PC-9 (cell line): ENCODE measurements at regions not wholly inside any gene's neighbourhood (a gene's known extent, or its start where the extent isn't known, plus 50 kb on each side); places are given as distances from the start of the nearest gene placed in this dataset.

Source experiments
- BruUV-seq: library from RNA; stranded (reverse); fragments of 400-500 nt; replicated peaks from 2 replicates; lab custom pipeline; 2021; lab: Mats Ljungman, UMichigan
- CTCF ChIA-PET: fragments of 300-600 bp; sonication (Branson Sonifier 250); formaldehyde crosslinking; loops from one replicate; lab custom pipeline; 2022; ENCODE audit warnings: antibody characterized with exemption; lab: Charles Lee
- POLR2A ChIA-PET: fragments of 300-600 bp; sonication (Branson Sonifier 250); formaldehyde crosslinking; loops from one replicate; lab custom pipeline; 2022; ENCODE audit warnings: antibody characterized with exemption; ENCODE audit not compliant: unreplicated experiment; lab: Charles Lee
- DNase-seq, 2 experiments: peaks; one replicate each; pipeline versions ENCODE4 v3.0.0 to v3.0.0-alpha.2; 2015 to 2022; ENCODE audit warnings: mixed read lengths in 1 of 2
- H2AFZ ChIP-seq: fragments of 200-600 bp; sonication (generic); 2 replicates; pipeline ENCODE4 v1.8.1; 2017; ENCODE audit warnings: antibody characterized with exemption
- H3F3A ChIP-seq: fragments of 200-600 bp; sonication (generic); 2 replicates; pipeline ENCODE4 v1.8.1; 2017; ENCODE audit warnings: antibody characterized with exemption, mild to moderate bottlenecking, low read depth; ENCODE audit not compliant: insufficient read depth
- H3K27ac ChIP-seq: fragments of 200-600 bp; sonication (generic); 2 replicates; pipeline ENCODE4 v1.6.1; 2016; ENCODE audit warnings: mixed run types
- H3K27me3 ChIP-seq: fragments of 200-600 bp; sonication (generic); 2 replicates; pipeline ENCODE4 v1.6.1; 2016; ENCODE audit warnings: low read depth, mixed run types; ENCODE audit not compliant: insufficient read depth
- H3K36me3 ChIP-seq: fragments of 200-600 bp; sonication (generic); 2 replicates; pipeline ENCODE4 v1.6.1; 2016; ENCODE audit warnings: low read depth, mixed run types
- H3K4me1 ChIP-seq: fragments of 200-600 bp; sonication (generic); replicated peaks from 2 replicates; pipeline ENCODE4 v1.6.1; 2016; ENCODE audit warnings: mixed run types; ENCODE audit not compliant: insufficient read depth
- H3K4me2 ChIP-seq: fragments of 200-600 bp; sonication (generic); 2 replicates; pipeline ENCODE4 v1.6.1; 2017; ENCODE audit warnings: mixed run types
- H3K4me3 ChIP-seq: fragments of 200-600 bp; sonication (generic); 2 replicates; pipeline ENCODE4 v1.6.1; 2016; ENCODE audit warnings: mixed run types
- H3K79me2 ChIP-seq: fragments of 200-600 bp; sonication (generic); 2 replicates; pipeline ENCODE4 v1.6.1; 2017; ENCODE audit warnings: low read depth, mixed run types
- H3K9me2 ChIP-seq: fragments of 200-600 bp; sonication (generic); 2 replicates; pipeline ENCODE4 v1.8.1; 2017; ENCODE audit warnings: mild to moderate bottlenecking; ENCODE audit not compliant: insufficient read depth
- H3K9me3 ChIP-seq: fragments of 200-600 bp; sonication (generic); 2 replicates; pipeline ENCODE4 v1.8.1; 2016; ENCODE audit warnings: low read depth; ENCODE audit not compliant: insufficient read depth
- H4K20me1 ChIP-seq: fragments of 200-600 bp; sonication (generic); 2 replicates; pipeline ENCODE4 v1.8.1; 2017; ENCODE audit not compliant: insufficient read depth
- CTCF ChIP-seq: fragments of 200-600 bp; sonication (generic); conservative IDR thresholded peaks from 2 replicates; pipeline ENCODE4 v1.6.1; 2017; ENCODE audit warnings: mixed run types, antibody characterized with exemption, mild to moderate bottlenecking, moderate library complexity
- EZH2 ChIP-seq: fragments of 200-600 bp; sonication (generic); IDR thresholded peaks from 2 replicates; pipeline ENCODE4 v1.8.0; 2017; ENCODE audit warnings: antibody characterized with exemption, low read depth
- intact Hi-C: fragments of 100-400 bp; cut with micrococcal nuclease; formaldehyde crosslinking; loops from one replicate; pipeline ENCODE4 v1.10.0; 2022; ENCODE audit not compliant: unreplicated experiment

- CTCF ChIA-PET: no interaction called here
Observed at GRCh38 chr18:39346916-39347315, 1781.3 kb upstream of the CELF4 start.

GRCh38 chr18:39345321-39345720 lies 1779.7 kb upstream of the CELF4 start:
- Histone ChIP-seq H3K4me3 (no peak overlapping the region), H2AFZ (no peak overlapping the region), H3K9me2 (no peaks in the 10 kb centered on the region), H3K9me3 (no peaks in the 10 kb centered on the region), H3K4me1 (no peaks in the 10 kb centered on the region), H3K27ac (no peak overlapping the region), H3F3A (no peaks in the 10 kb centered on the region), H3K36me3 (no peaks in the 10 kb centered on the region), H3K4me2 (no peak overlapping the region), H3K79me2 (no peaks in the 10 kb centered on the region), H4K20me1 (no peaks in the 10 kb centered on the region), H3K27me3 (no peaks in the 10 kb centered on the region)
- ChIA-PET CTCF (no interaction called here), POLR2A (no interaction called here)
- BruUV-seq: no TSS peak
- intact Hi-C loops: no loop called here
- TF ChIP-seq CTCF: no peak
- no peak for TF ChIP-seq EZH2
- no peak for DNase-seq

More at GRCh38 chr18:39346916-39347315, 1781.3 kb upstream of the CELF4 start:
- no peaks in the 10 kb centered on the region for H3F3A ChIP-seq
- no peaks in the 10 kb centered on the region for H3K36me3 ChIP-seq
- POLR2A ChIA-PET: no interaction called here
- no peak overlapping the region for H2AFZ ChIP-seq
- DNase-seq: no peak
- H3K4me3 ChIP-seq: no peak overlapping the region
- no peaks in the 10 kb centered on the region for H3K27me3 ChIP-seq
- H3K9me3 ChIP-seq: no peaks in the 10 kb centered on the region
- no peak overlapping the region for H3K27ac ChIP-seq
- H3K4me1 ChIP-seq: no peaks in the 10 kb centered on the region
- BruUV-seq: no TSS peak
- TF ChIP-seq CTCF (no peak), EZH2 (no peak)
- no peaks in the 10 kb centered on the region for H4K20me1 ChIP-seq
- H3K4me2 ChIP-seq: no peak overlapping the region
- no peaks in the 10 kb centered on the region for H3K9me2 ChIP-seq
- intact Hi-C loops: no loop called here
- H3K79me2 ChIP-seq: no peaks in the 10 kb centered on the region

- Histone ChIP-seq H2AFZ (no peak overlapping the region), H3K36me3 (no peaks in the 10 kb centered on the region), H4K20me1 (no peaks in the 10 kb centered on the region), H3K4me2 (no peak overlapping the region), H3F3A (no peaks in the 10 kb centered on the region), H3K4me1 (no peaks in the 10 kb centered on the region), H3K27ac (no peak overlapping the region), H3K27me3 (no peaks in the 10 kb centered on the region), H3K9me2 (no peaks in the 10 kb centered on the region), H3K79me2 (no peaks in the 10 kb centered on the region), H3K4me3 (no peak overlapping the region), H3K9me3 (no peaks in the 10 kb centered on the region)
- CTCF ChIA-PET: no interaction called here
- no peak for DNase-seq
- TF ChIP-seq CTCF (no peak), EZH2 (no peak)
- POLR2A ChIA-PET: no interaction called here
- BruUV-seq: no TSS peak
- intact Hi-C loops: no loop called here
Observed at GRCh38 chr18:39344487-39344886, 1778.9 kb upstream of the CELF4 start.
